Adrenal gland (tissue), 9 donors: ENCODE measurements at regions not wholly inside any gene's neighbourhood (a gene's known extent, or its start where the extent isn't known, plus 50 kb on each side); places are given as distances from the start of the nearest gene placed in this dataset.

ENCODE experiments used
- DNase-seq, 7 donors: peaks; one replicate each; pipeline ENCODE4 v3.0.0-alpha.2; 2019 to 2020
- H3K27ac ChIP-seq, 5 donors: fragments of 200-600 bp; sonication (generic) in 4 of 5; 1 replicate in 3 of 5; 2 replicates in 2 of 5; pipeline versions ENCODE4 v1.5.1 to v1.8.0; 2016 to 2020; ENCODE audit warnings: mild to moderate bottlenecking in 1 of 5
- H3K27me3 ChIP-seq: fragments of 200-600 bp; 2 replicates; pipeline ENCODE4 v1.8.0; 2021
- H3K36me3 ChIP-seq, 2 donors: fragments of 200-600 bp; replicated peaks in 1 of 2; 1 replicate in 1 of 2; 2 replicates in 1 of 2; pipeline versions ENCODE4 v1.5.1 to v1.8.0; 2018 to 2022
- H3K4me1 ChIP-seq, 2 donors: fragments of 200-600 bp; replicated peaks in 1 of 2; 1 replicate in 1 of 2; 2 replicates in 1 of 2; pipeline versions ENCODE4 v1.5.1 to v1.8.0; 2018 to 2021
- H3K4me3 ChIP-seq, 4 donors: fragments of 200-600 bp; sonication (generic) in 3 of 4; one replicate each; pipeline ENCODE4 v1.5.1; 2016 to 2018
- H3K9me3 ChIP-seq, 3 donors: fragments of 200-600 bp; sonication (generic) in 1 of 3; replicated peaks in 1 of 3; 1 replicate in 2 of 3; 2 replicates in 1 of 3; pipeline versions ENCODE4 v1.5.1 to v1.8.0; 2016 to 2021
- CTCF ChIP-seq, 6 experiments: fragments of 450-650 bp in 4 of 6; fragments of 200-600 bp in 2 of 6; sonication (generic) in 1 of 6; IDR thresholded peaks; 1 replicate in 5 of 6; 2 replicates in 1 of 6; pipeline versions ENCODE4 v1.5.1 to v1.8.0; 2016 to 2021; ENCODE audit warnings: antibody characterized with exemption in 6 of 6, mild to moderate bottlenecking in 2 of 6, moderate library complexity in 1 of 6
- POLR2A ChIP-seq, 2 donors: fragments of 450-650 bp; IDR thresholded peaks; one replicate each; pipeline ENCODE4 v1.6.1; 2017; ENCODE audit warnings: antibody characterized with exemption in 2 of 2, mild to moderate bottlenecking in 2 of 2, moderate library complexity in 1 of 2
- WGBS, 4 donors: extraction: QIAGEN DNeasy Blood & Tissue Kit in 2 of 4; methylation state at CpG; one replicate each; pipeline versions ENCODE4 v1.1.5 to v1.1.7; 2013 to 2017; 5-methylcytosine and 5-hydroxymethylcytosine counted together
- intact Hi-C, 2 donors: fragments of 100-400 bp; cut with DNase I; formaldehyde crosslinking; loops; one replicate each; pipeline versions ENCODE4 v1.14.1 to v1.15.0; 2022 to 2023
- donor health status: healthy with polysubstance abuse.
- donor health status: Bipolar disorder and iron deficiency.
- donor health status: DM: yes; HTN: yes; CAD: no.
- donor health status: DM: no; HTN: no; CAD: no.
- donor health status: DM: no; HTN: no; CAD: no.

GRCh38 chr11:88043149-88043548 lies 132.1 kb downstream of the RAB38 start:
- Histone ChIP-seq H3K4me3 (no peak overlapping the region), H3K4me1 (peaks cover 3 to 11% of the 10 kb centered on the region in 2 donors), H3K27me3 (no peaks in the 10 kb centered on the region), H3K27ac (no peak overlapping the region), H3K36me3 (no peaks in the 10 kb centered on the region), H3K9me3 (no peaks in the 10 kb centered on the region)
- TF ChIP-seq CTCF (IDR thresholded peaks at IDR 0.05): no peak
- TF ChIP-seq POLR2A (IDR thresholded peaks at IDR 0.05): no peak
- no peak for DNase-seq
- intact Hi-C loops: no loop called here
- WGBS, 4 donors: 56 to 67% (median 62%) methylated on average over 3 of the region's 3 CpGs

GRCh38 chr11:88042647-88043046 lies 132.6 kb downstream of the RAB38 start:
- Histone ChIP-seq H3K36me3 (no peaks in the 10 kb centered on the region), H3K4me1 (peaks cover 3 to 11% of the 10 kb centered on the region in 2 donors), H3K27me3 (no peaks in the 10 kb centered on the region), H3K27ac (no peak overlapping the region), H3K9me3 (no peaks in the 10 kb centered on the region), H3K4me3 (no peak overlapping the region)
- WGBS, 4 donors: 63 to 88% (median 78%) methylated on average over 1 of the region's 1 CpG
- peak in 3 of 7 donors; percentile 14 to 25 (median 22) for DNase-seq
- TF ChIP-seq CTCF (IDR thresholded peaks at IDR 0.05) (no peak), POLR2A (IDR thresholded peaks at IDR 0.05) (no peak)
- intact Hi-C loops: no loop called here

- WGBS, 4 donors: 91 to 96% (median 92%) methylated on average over 2 of the region's 2 CpGs
- intact Hi-C loops: no loop called here
- no peaks in the 10 kb centered on the region for H3K9me3 ChIP-seq
Observed at GRCh38 chr11:88042238-88042637, 133.0 kb downstream of the RAB38 start.

GRCh38 chr11:88041679-88042078 lies 133.6 kb downstream of the RAB38 start:
- Histone ChIP-seq H3K36me3 (no peaks in the 10 kb centered on the region), H3K4me3 (no peak overlapping the region), H3K27me3 (no peaks in the 10 kb centered on the region), H3K27ac (no peak overlapping the region), H3K4me1 (peaks cover 3 to 11% of the 10 kb centered on the region in 2 donors), H3K9me3 (no peaks in the 10 kb centered on the region)
- 93 to 100% (median 98%) methylated on average over 1 to 2 of the region's 2 CpGs for WGBS, 4 donors
- intact Hi-C loops: no loop called here
- no peak for DNase-seq
- TF ChIP-seq CTCF (IDR thresholded peaks at IDR 0.05) (no peak), POLR2A (IDR thresholded peaks at IDR 0.05) (no peak)

More at GRCh38 chr11:88042238-88042637, 133.0 kb downstream of the RAB38 start:
- no peaks in the 10 kb centered on the region for H3K27me3 ChIP-seq
- H3K27ac ChIP-seq: no peak overlapping the region
- DNase-seq: no peak
- no peaks in the 10 kb centered on the region for H3K36me3 ChIP-seq
- H3K4me1 ChIP-seq: peaks cover 3 to 11% of the 10 kb centered on the region in 2 donors
- no peak overlapping the region for H3K4me3 ChIP-seq
- TF ChIP-seq POLR2A (IDR thresholded peaks at IDR 0.05) (no peak), CTCF (IDR thresholded peaks at IDR 0.05) (no peak)
